Ishikawa (cell line): ENCODE measurements at regions not wholly inside any gene's neighbourhood (a gene's known extent, or its start where the extent isn't known, plus 50 kb on each side); places are given as distances from the start of the nearest gene placed in this dataset.

ENCODE experiments used
- MAX ChIP-seq: IDR thresholded peaks from 2 replicates; pipeline ENCODE4 v1.6.1; 2012
- REST ChIP-seq: IDR thresholded peaks from 2 replicates; pipeline ENCODE4 v1.6.1; 2012; ENCODE audit warnings: low read depth, mild to moderate bottlenecking
- TAF1 ChIP-seq: IDR thresholded peaks from 2 replicates; pipeline ENCODE4 v1.6.1; 2012; ENCODE audit warnings: low read depth, mild to moderate bottlenecking
- TEAD4 ChIP-seq: IDR thresholded peaks from 2 replicates; pipeline ENCODE4 v1.6.1; 2012
- TF ChIP-seq, protein P1 (sequence below): IDR thresholded peaks from 2 replicates; pipeline ENCODE4 v1.6.1; 2012

DNA sequence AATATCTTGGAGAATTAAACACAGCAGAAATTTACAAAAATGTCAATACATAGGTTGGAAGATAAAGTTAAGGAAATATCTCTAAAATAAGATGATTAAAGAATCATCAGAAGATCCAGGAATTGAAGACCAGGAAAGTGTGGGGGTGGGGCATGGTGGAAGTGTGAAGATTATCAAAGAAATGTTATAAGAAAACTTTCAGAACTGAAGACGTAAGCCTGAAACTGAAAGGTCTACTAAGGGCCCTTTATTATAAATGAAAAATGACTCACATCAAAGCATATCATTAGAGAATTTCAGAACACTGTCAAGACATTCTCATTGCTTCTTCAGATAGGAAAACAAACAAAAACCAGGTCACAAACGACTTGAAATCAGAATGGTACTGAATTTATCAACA lies 92.4 kb upstream of the DPT start:
- TF ChIP-seq, protein P1, sequence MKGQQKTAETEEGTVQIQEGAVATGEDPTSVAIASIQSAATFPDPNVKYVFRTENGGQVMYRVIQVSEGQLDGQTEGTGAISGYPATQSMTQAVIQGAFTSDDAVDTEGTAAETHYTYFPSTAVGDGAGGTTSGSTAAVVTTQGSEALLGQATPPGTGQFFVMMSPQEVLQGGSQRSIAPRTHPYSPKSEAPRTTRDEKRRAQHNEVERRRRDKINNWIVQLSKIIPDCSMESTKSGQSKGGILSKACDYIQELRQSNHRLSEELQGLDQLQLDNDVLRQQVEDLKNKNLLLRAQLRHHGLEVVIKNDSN: no peak
- TF ChIP-seq TAF1 (no peak), TEAD4 (no peak), MAX (no peak), REST (no peak)
